Peyer's patch (tissue), 4 donors: ENCODE measurements at regions not wholly inside any gene's neighbourhood (a gene's known extent, or its start where the extent isn't known, plus 50 kb on each side); places are given as distances from the start of the nearest gene placed in this dataset.

Experiments used
- DNase-seq, 3 donors: peaks; one replicate each; pipeline ENCODE4 v3.0.0-alpha.2; 2017 to 2019
- H3K27ac ChIP-seq, 4 donors: fragments of 200-600 bp; sonication (generic); one replicate each; pipeline ENCODE4 v1.5.1; 2016 to 2019
- H3K27me3 ChIP-seq, 2 donors: fragments of 200-600 bp; sonication (generic); one replicate each; pipeline ENCODE4 v1.5.1; 2019
- H3K36me3 ChIP-seq, 3 donors: fragments of 200-600 bp; sonication (generic); one replicate each; pipeline ENCODE4 v1.5.1; 2016 to 2019
- H3K4me1 ChIP-seq, 4 donors: fragments of 200-600 bp; sonication (generic); one replicate each; pipeline ENCODE4 v1.5.1; 2016 to 2019
- H3K4me3 ChIP-seq, 4 donors: fragments of 200-600 bp; sonication (generic); 1 replicate in 3 of 4; 2 replicates in 1 of 4; pipeline ENCODE4 v1.5.1; 2016 to 2019; ENCODE audit warnings: mild to moderate bottlenecking in 1 of 4
- H3K9me3 ChIP-seq, 4 donors: fragments of 200-600 bp; sonication (generic); one replicate each; pipeline ENCODE4 v1.5.1; 2016 to 2019; ENCODE audit warnings: mild to moderate bottlenecking in 1 of 4
- CTCF ChIP-seq, 6 experiments: fragments of 450-650 bp in 4 of 6; fragments of 200-600 bp in 2 of 6; sonication (generic) in 1 of 6; IDR thresholded peaks; one replicate each; pipeline ENCODE4 v1.5.1; 2017 to 2019; ENCODE audit warnings: antibody characterized with exemption in 6 of 6, mild to moderate bottlenecking in 3 of 6, moderate library complexity in 1 of 6
- POLR2A ChIP-seq, 2 donors: fragments of 450-650 bp; IDR thresholded peaks; one replicate each; pipeline ENCODE4 v1.5.1; 2017; ENCODE audit warnings: antibody characterized with exemption in 2 of 2, mild to moderate bottlenecking in 2 of 2, moderate library complexity in 2 of 2

- Histone ChIP-seq H3K4me1 (no peaks in the 10 kb centered on the region), H3K27ac (no peak overlapping the region), H3K36me3 (no peaks in the 10 kb centered on the region), H3K4me3 (no peak overlapping the region), H3K9me3 (no peaks in the 10 kb centered on the region), H3K27me3 (no peaks in the 10 kb centered on the region)
- TF ChIP-seq CTCF (IDR thresholded peaks at IDR 0.05) (no peak), POLR2A (IDR thresholded peaks at IDR 0.05) (no peak)
- DNase-seq: no peak
Observed at GRCh38 chr6:1230689-1231605, 81.0 kb upstream of the FOXQ1 start.

- TF ChIP-seq POLR2A (IDR thresholded peaks at IDR 0.05) (no peak), CTCF (IDR thresholded peaks at IDR 0.05) (no peak)
- no peak overlapping the region for H3K27ac ChIP-seq
- H3K36me3 ChIP-seq: no peaks in the 10 kb centered on the region
- no peaks in the 10 kb centered on the region for H3K27me3 ChIP-seq
- no peaks in the 10 kb centered on the region for H3K4me1 ChIP-seq
- H3K4me3 ChIP-seq: no peak overlapping the region
- DNase-seq: no peak
- H3K9me3 ChIP-seq: no peaks in the 10 kb centered on the region
Observed at GRCh38 chr6:1230281-1230680, 81.6 kb upstream of the FOXQ1 start.

- no peaks in the 10 kb centered on the region for H3K4me1 ChIP-seq
- H3K4me3 ChIP-seq: no peak overlapping the region
- TF ChIP-seq CTCF (IDR thresholded peaks at IDR 0.05): no peak
- TF ChIP-seq POLR2A (IDR thresholded peaks at IDR 0.05): no peak
- DNase-seq: no peak
- H3K27me3 ChIP-seq: no peaks in the 10 kb centered on the region
- no peaks in the 10 kb centered on the region for H3K36me3 ChIP-seq
- no peaks in the 10 kb centered on the region for H3K9me3 ChIP-seq
- no peak overlapping the region for H3K27ac ChIP-seq
Observed at GRCh38 chr6:1229808-1230207, 82.1 kb upstream of the FOXQ1 start.

GRCh38 chr6:1229301-1229700, 82.6 kb upstream of the FOXQ1 start:
- Histone ChIP-seq H3K36me3 (no peaks in the 10 kb centered on the region), H3K27me3 (no peaks in the 10 kb centered on the region), H3K27ac (no peak overlapping the region), H3K4me3 (no peak overlapping the region), H3K9me3 (no peaks in the 10 kb centered on the region), H3K4me1 (no peaks in the 10 kb centered on the region)
- TF ChIP-seq CTCF (IDR thresholded peaks at IDR 0.05): no peak
- no peak for TF ChIP-seq POLR2A (IDR thresholded peaks at IDR 0.05)
- no peak for DNase-seq

GRCh38 chr6:1228754-1229191, 83.1 kb upstream of the FOXQ1 start:
- H3K9me3 ChIP-seq: no peaks in the 10 kb centered on the region
- H3K27me3 ChIP-seq: no peaks in the 10 kb centered on the region
- no peak for DNase-seq
- TF ChIP-seq POLR2A (IDR thresholded peaks at IDR 0.05): no peak
- TF ChIP-seq CTCF (IDR thresholded peaks at IDR 0.05): no peak
- no peaks in the 10 kb centered on the region for H3K36me3 ChIP-seq
- no peaks in the 10 kb centered on the region for H3K4me1 ChIP-seq
- no peak overlapping the region for H3K27ac ChIP-seq
- H3K4me3 ChIP-seq: no peak overlapping the region
